Endothelial cell of umbilical vein (primary cell): ENCODE measurements at regions not wholly inside any gene's neighbourhood (a gene's known extent, or its start where the extent isn't known, plus 50 kb on each side); places are given as distances from the start of the nearest gene placed in this dataset.

Experiments used
- EZH2 ChIP-seq: IDR thresholded peaks from 2 replicates; pipeline ENCODE4 v1.6.1; 2012; ENCODE audit warnings: borderline replicate concordance, low read depth, mild to moderate bottlenecking, moderate library complexity, low read length, inconsistent platforms; ENCODE audit not compliant: severe bottlenecking
- GATA2 ChIP-seq: IDR thresholded peaks from 2 replicates; pipeline ENCODE4 v1.7.0; 2011; ENCODE audit warnings: low read depth, mild to moderate bottlenecking, moderate library complexity, mixed read lengths, low read length; ENCODE audit not compliant: insufficient read length, insufficient read depth
- JUN ChIP-seq: IDR thresholded peaks from 2 replicates; pipeline ENCODE4 v1.6.1; 2011; ENCODE audit warnings: borderline replicate concordance, low read depth; ENCODE audit not compliant: insufficient read length, insufficient read depth
- MYC ChIP-seq: IDR thresholded peaks from one replicate; pipeline ENCODE4 v1.6.1; 2011; ENCODE audit warnings: mild to moderate bottlenecking, low read depth, low read length
- POLR2A ChIP-seq: IDR thresholded peaks from 2 replicates; pipeline ENCODE4 v1.6.1; 2012; ENCODE audit warnings: low read depth, mild to moderate bottlenecking, control low read depth, low read length
- POLR2AphosphoS5 ChIP-seq: IDR thresholded peaks from 2 replicates; pipeline ENCODE4 v1.6.1; 2012; ENCODE audit warnings: low read depth, mild to moderate bottlenecking, control low read depth, low read length, moderate library complexity; ENCODE audit not compliant: insufficient read depth
- TF ChIP-seq, protein P1 (sequence below), 2 donors: IDR thresholded peaks; 1 replicate in 1 of 2; 2 replicates in 1 of 2; pipeline ENCODE4 v1.5.1; 2011; ENCODE audit warnings: low read length in 2 of 2, mild to moderate bottlenecking in 2 of 2, moderate library complexity in 2 of 2, control low read depth in 1 of 2, inconsistent platforms in 1 of 2, low read depth in 1 of 2; ENCODE audit not compliant: insufficient read depth in 1 of 2; ENCODE audit errors: extremely low read depth in 1 of 2
- TF ChIP-seq, protein P2 (sequence below): IDR thresholded peaks from 2 replicates; pipeline ENCODE4 v1.6.1; 2011; ENCODE audit not compliant: insufficient read depth, insufficient read length

DNA sequence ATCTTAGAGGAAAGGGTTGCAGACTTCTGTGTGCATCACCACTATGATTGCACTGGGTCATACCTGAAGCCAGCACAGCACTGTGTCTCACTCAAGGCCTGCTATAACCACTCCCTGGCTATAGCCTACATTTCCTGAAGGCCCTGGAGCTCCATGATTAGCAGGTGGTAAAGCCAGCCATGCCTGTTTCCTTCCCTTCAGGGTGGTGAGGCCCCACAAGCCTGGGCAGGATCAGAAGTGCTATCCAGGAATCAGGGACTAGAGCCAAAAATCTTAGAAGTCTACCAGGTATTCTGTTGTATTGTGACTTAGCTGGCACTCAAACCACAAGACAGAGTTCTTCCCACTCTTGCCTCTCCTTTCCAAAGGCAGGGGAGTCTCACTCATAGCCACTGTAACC, 734.6 kb downstream of the GLUD2 start:
- TF ChIP-seq, protein P1, sequence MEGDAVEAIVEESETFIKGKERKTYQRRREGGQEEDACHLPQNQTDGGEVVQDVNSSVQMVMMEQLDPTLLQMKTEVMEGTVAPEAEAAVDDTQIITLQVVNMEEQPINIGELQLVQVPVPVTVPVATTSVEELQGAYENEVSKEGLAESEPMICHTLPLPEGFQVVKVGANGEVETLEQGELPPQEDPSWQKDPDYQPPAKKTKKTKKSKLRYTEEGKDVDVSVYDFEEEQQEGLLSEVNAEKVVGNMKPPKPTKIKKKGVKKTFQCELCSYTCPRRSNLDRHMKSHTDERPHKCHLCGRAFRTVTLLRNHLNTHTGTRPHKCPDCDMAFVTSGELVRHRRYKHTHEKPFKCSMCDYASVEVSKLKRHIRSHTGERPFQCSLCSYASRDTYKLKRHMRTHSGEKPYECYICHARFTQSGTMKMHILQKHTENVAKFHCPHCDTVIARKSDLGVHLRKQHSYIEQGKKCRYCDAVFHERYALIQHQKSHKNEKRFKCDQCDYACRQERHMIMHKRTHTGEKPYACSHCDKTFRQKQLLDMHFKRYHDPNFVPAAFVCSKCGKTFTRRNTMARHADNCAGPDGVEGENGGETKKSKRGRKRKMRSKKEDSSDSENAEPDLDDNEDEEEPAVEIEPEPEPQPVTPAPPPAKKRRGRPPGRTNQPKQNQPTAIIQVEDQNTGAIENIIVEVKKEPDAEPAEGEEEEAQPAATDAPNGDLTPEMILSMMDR (IDR thresholded peaks at IDR 0.05; ENCODE audit: extremely low read depth in 1 of 2, insufficient read depth in 1 of 2, low read depth in 1 of 2, low read length in 2 of 2), result no peak
- TF ChIP-seq POLR2A, result no peak
- TF ChIP-seq POLR2AphosphoS5, result no peak
- TF ChIP-seq, protein P2, sequence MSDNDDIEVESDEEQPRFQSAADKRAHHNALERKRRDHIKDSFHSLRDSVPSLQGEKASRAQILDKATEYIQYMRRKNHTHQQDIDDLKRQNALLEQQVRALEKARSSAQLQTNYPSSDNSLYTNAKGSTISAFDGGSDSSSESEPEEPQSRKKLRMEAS, result no peak
- no peak for TF ChIP-seq MYC
- no peak for TF ChIP-seq EZH2
- no peak for TF ChIP-seq GATA2
- TF ChIP-seq JUN, result no peak
